Stomach smooth muscle (tissue), 2 donors: ENCODE measurements at regions not wholly inside any gene's neighbourhood (a gene's known extent, or its start where the extent isn't known, plus 50 kb on each side); places are given as distances from the start of the nearest gene placed in this dataset.

ENCODE experiments used
- H3K27ac ChIP-seq: one replicate; pipeline ENCODE4 v1.7.0; 2013; ENCODE audit warnings: mild to moderate bottlenecking, low read length, inconsistent platforms
- H3K27me3 ChIP-seq, 2 donors: one replicate each; pipeline ENCODE4 v1.7.0; 2013; ENCODE audit warnings: low read length in 2 of 2; ENCODE audit not compliant: insufficient read depth in 2 of 2, control insufficient read depth in 1 of 2
- H3K36me3 ChIP-seq, 2 donors: one replicate each; pipeline ENCODE4 v1.7.0; 2013; ENCODE audit warnings: low read length in 2 of 2; ENCODE audit not compliant: control insufficient read depth in 2 of 2, insufficient read depth in 2 of 2
- H3K4me1 ChIP-seq: one replicate; pipeline ENCODE4 v1.7.0; 2013; ENCODE audit warnings: low read length; ENCODE audit not compliant: control insufficient read depth, insufficient read depth
- H3K4me3 ChIP-seq, 2 donors: one replicate each; pipeline ENCODE4 v1.7.0; 2013; ENCODE audit warnings: low read length in 2 of 2
- H3K9ac ChIP-seq, 2 donors: one replicate each; pipeline ENCODE4 v1.7.0; 2013; ENCODE audit warnings: low read length in 2 of 2, mild to moderate bottlenecking in 1 of 2
- H3K9me3 ChIP-seq, 2 donors: one replicate each; pipeline ENCODE4 v1.7.0; 2013; ENCODE audit warnings: low read length in 2 of 2; ENCODE audit not compliant: control insufficient read depth in 2 of 2
- donor health status: healthy.
- donor health status: Pancreatic carcinoma.

GRCh38 chr4:130632731-130633604 is 1537.0 kb downstream of the C4orf33 start:
- no peak overlapping the region for H3K9ac ChIP-seq
- no peak overlapping the region for H3K4me3 ChIP-seq
- no peaks in the 10 kb centered on the region for H3K4me1 ChIP-seq
- H3K27me3 ChIP-seq, result no peaks in the 10 kb centered on the region
- no peaks in the 10 kb centered on the region for H3K9me3 ChIP-seq
- H3K27ac ChIP-seq, result no peak overlapping the region
- H3K36me3 ChIP-seq, result no peaks in the 10 kb centered on the region

DNA sequence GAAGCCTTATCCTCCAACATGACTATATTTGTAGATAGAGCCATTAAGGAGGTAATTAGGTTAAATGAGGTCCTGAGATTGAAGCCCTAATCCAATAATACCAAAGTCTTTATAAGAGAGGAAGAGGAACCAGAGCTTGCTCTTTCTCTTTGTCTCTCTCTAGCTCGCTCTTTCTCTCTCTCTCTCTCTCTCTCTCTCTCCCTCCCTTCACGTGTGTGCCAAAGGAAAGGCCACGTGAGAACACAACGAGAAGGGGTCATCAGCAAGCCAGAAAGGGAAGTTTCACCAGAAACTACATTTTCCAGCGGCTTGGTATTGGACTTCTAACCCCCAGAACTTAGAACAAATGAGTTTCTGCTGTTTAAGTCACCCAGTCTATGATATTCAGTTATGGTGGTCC is 1540.5 kb downstream of the C4orf33 start:
- Histone ChIP-seq H3K4me3 (no peak overlapping the region), H3K36me3 (no peaks in the 10 kb centered on the region), H3K9me3 (no peaks in the 10 kb centered on the region), H3K27me3 (no peaks in the 10 kb centered on the region), H3K27ac (no peak overlapping the region), H3K9ac (no peak overlapping the region), H3K4me1 (no peaks in the 10 kb centered on the region)

DNA sequence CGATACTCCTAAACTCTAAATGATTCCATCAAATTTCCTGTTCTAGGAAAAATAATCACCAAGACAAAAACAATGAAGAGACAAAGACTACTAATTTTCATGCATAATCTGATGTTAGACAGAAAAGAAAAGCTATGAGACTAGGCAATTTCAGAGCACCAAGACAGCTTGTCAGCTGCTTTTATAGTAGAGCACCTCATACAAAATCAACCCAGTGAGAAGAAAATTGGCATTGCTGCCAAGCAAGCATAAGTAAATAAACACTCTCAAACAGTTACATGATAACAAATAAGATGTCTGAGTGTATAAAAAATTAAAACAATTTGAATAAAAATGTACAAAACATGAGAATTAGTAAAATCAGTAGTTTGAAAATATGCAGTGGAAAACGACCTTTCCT is 1544.6 kb downstream of the C4orf33 start:
- H3K27me3 ChIP-seq, result no peaks in the 10 kb centered on the region

GRCh38 chr4:130646886-130647285 is 1550.9 kb downstream of the C4orf33 start:
- Histone ChIP-seq H3K4me3 (no peak overlapping the region), H3K9me3 (no peaks in the 10 kb centered on the region), H3K36me3 (no peaks in the 10 kb centered on the region), H3K9ac (no peak overlapping the region), H3K27ac (no peak overlapping the region), H3K27me3 (no peaks in the 10 kb centered on the region), H3K4me1 (no peaks in the 10 kb centered on the region)

More for the DNA sequence above, 1544.6 kb downstream of the C4orf33 start:
- Histone ChIP-seq H3K4me3 (no peak overlapping the region), H3K36me3 (no peaks in the 10 kb centered on the region), H3K9me3 (no peaks in the 10 kb centered on the region), H3K27ac (no peak overlapping the region), H3K9ac (no peak overlapping the region), H3K4me1 (no peaks in the 10 kb centered on the region)

- H3K9ac ChIP-seq, result no peak overlapping the region
- no peaks in the 10 kb centered on the region for H3K36me3 ChIP-seq
- no peaks in the 10 kb centered on the region for H3K9me3 ChIP-seq
- H3K27ac ChIP-seq, result no peak overlapping the region
- H3K27me3 ChIP-seq, result no peaks in the 10 kb centered on the region
- no peak overlapping the region for H3K4me3 ChIP-seq
- no peaks in the 10 kb centered on the region for H3K4me1 ChIP-seq
Measured at GRCh38 chr4:130648570-130648969, 1552.6 kb downstream of the C4orf33 start.

GRCh38 chr4:130653842-130654241 is 1557.9 kb downstream of the C4orf33 start:
- Histone ChIP-seq H3K9ac (no peak overlapping the region), H3K4me1 (no peaks in the 10 kb centered on the region), H3K9me3 (no peaks in the 10 kb centered on the region), H3K27ac (no peak overlapping the region), H3K27me3 (no peaks in the 10 kb centered on the region), H3K4me3 (no peak overlapping the region), H3K36me3 (no peaks in the 10 kb centered on the region)

DNA sequence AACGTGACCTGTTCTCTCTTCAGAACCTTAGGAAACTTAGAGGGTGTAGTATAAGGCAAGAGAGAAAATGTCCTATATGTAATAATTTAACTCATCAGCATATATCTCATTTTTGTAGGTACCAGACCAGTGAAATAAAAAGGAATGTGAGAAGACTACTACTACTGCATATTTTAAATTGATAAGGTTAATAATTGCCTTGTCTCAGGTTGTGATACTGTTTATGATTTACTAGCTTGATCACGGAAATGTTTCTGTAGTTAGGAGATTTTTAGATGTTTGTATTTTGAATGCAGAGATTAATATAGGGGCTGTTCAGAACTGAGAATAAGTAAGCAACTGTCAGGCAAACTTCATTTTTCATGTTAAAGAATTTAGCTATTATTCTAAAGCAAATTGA is 1563.4 kb downstream of the C4orf33 start:
- no peak overlapping the region for H3K9ac ChIP-seq
- H3K36me3 ChIP-seq, result no peaks in the 10 kb centered on the region
- H3K9me3 ChIP-seq, result no peaks in the 10 kb centered on the region
- no peaks in the 10 kb centered on the region for H3K4me1 ChIP-seq
- no peak overlapping the region for H3K27ac ChIP-seq
- H3K27me3 ChIP-seq, result no peaks in the 10 kb centered on the region
- H3K4me3 ChIP-seq, result no peak overlapping the region

- H3K27me3 ChIP-seq, result no peaks in the 10 kb centered on the region
- no peak overlapping the region for H3K9ac ChIP-seq
- H3K36me3 ChIP-seq, result no peaks in the 10 kb centered on the region
- no peaks in the 10 kb centered on the region for H3K9me3 ChIP-seq
- H3K27ac ChIP-seq, result no peak overlapping the region
- H3K4me3 ChIP-seq, result no peak overlapping the region
- no peaks in the 10 kb centered on the region for H3K4me1 ChIP-seq
Measured at GRCh38 chr4:130668859-130669258, 1572.9 kb downstream of the C4orf33 start.

DNA sequence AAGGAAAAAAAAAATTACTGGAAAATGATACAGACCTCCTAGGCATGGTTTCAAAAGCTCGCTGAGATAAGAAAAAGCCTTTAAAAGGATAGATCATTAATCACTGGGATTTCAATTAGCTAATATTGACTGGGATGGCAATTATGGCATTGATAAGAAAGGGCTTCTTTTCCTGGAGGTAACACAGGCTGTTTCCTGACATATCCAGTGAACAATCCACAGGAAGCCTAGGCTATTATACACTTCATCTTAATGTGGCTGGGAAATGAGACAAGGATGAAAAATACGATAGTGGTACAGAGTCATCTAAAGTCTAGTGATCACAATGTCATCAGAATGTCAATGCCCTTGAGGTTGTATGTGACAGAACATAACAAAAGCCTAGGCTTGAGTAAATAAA is 1579.3 kb downstream of the C4orf33 start:
- H3K4me1 ChIP-seq, result no peaks in the 10 kb centered on the region
- no peaks in the 10 kb centered on the region for H3K9me3 ChIP-seq
- no peaks in the 10 kb centered on the region for H3K27me3 ChIP-seq
- no peaks in the 10 kb centered on the region for H3K36me3 ChIP-seq
- H3K9ac ChIP-seq, result no peak overlapping the region
- no peak overlapping the region for H3K4me3 ChIP-seq
- H3K27ac ChIP-seq, result no peak overlapping the region

- Histone ChIP-seq H3K9ac (no peak overlapping the region), H3K4me3 (no peak overlapping the region), H3K9me3 (no peaks in the 10 kb centered on the region), H3K27me3 (no peaks in the 10 kb centered on the region), H3K36me3 (no peaks in the 10 kb centered on the region), H3K4me1 (no peaks in the 10 kb centered on the region), H3K27ac (no peak overlapping the region)
Measured at GRCh38 chr4:130689181-130689580, 1593.2 kb downstream of the C4orf33 start.

- no peaks in the 10 kb centered on the region for H3K36me3 ChIP-seq
- no peaks in the 10 kb centered on the region for H3K27me3 ChIP-seq
- no peaks in the 10 kb centered on the region for H3K9me3 ChIP-seq
- H3K4me3 ChIP-seq, result no peak overlapping the region
- H3K4me1 ChIP-seq, result no peaks in the 10 kb centered on the region
- H3K9ac ChIP-seq, result no peak overlapping the region
- no peak overlapping the region for H3K27ac ChIP-seq
Measured at GRCh38 chr4:130698251-130698650, 1602.3 kb downstream of the C4orf33 start.
